ENCODE measurements at regions not wholly inside any gene's neighbourhood (a gene's known extent, or its start where the extent isn't known, plus 50 kb on each side); places are given as distances from the start of the nearest gene placed in this dataset.
A peak's percentile ranks its signal among the peaks of the same experiment; 100 is the strongest.

GRCh38 chr13:65149687-65150086, 2080.4 kb downstream of the PCDH9 start:
- Mint-ChIP-seq H3K4me1 (peaks cover 3 to 8% of the 10 kb centered on the region in 2 experiments; a peak in 2 of 4 replicates), H3K4me3 (no peak overlapping the region), H3K36me3 (ENCODE audit: insufficient read depth in 1 of 3, low read depth in 3 of 3) (no peaks in the 10 kb centered on the region; a peak in 1 of 7 replicates), H3K9me3 (no peaks in the 10 kb centered on the region; a peak in 2 of 5 replicates), H3K27me3 (ENCODE audit: low read depth) (no peaks in the 10 kb centered on the region), H3K27ac (no peak overlapping the region)
- Histone ChIP-seq H3K27ac (ENCODE audit: insufficient read length, low read depth, low read length) (no peak overlapping the region), H3K9ac (ENCODE audit: extremely low read depth, insufficient read length, low read length) (no peak overlapping the region), H3T11ph (ENCODE audit: low read length) (no peak overlapping the region), H2AFZ (ENCODE audit: low read length) (no peak overlapping the region), H3K79me1 (ENCODE audit: insufficient read depth, low read depth, low read length, poor library complexity, severe bottlenecking) (no peaks in the 10 kb centered on the region), H3K27me3 (ENCODE audit: insufficient read depth, low read length) (no peaks in the 10 kb centered on the region), H2BK20ac (ENCODE audit: low read depth, low read length, poor library complexity, severe bottlenecking) (no peak overlapping the region), H3K23ac (ENCODE audit: insufficient read length, low read depth, low read length) (no peak overlapping the region), H3K9me3 (ENCODE audit: control insufficient read depth, low read depth, low read length) (no peaks in the 10 kb centered on the region), H3K56ac (ENCODE audit: insufficient read length, low read depth, low read length) (no peak overlapping the region), H3K4me2 (ENCODE audit: insufficient read depth, insufficient read length, low read length) (no peak overlapping the region), H2BK5ac (ENCODE audit: insufficient read length, low read length) (no peak overlapping the region), H3K18ac (ENCODE audit: insufficient read length, low read depth, low read length) (no peak overlapping the region), H2AK5ac (ENCODE audit: insufficient read length, low read length) (no peak overlapping the region), H2BK15ac (ENCODE audit: low read depth, low read length) (no peak overlapping the region), H3K14ac (ENCODE audit: insufficient read depth, low read length) (no peak overlapping the region), H2BK120ac (ENCODE audit: low read depth, low read length, poor library complexity, severe bottlenecking) (no peak overlapping the region), H4K8ac (replicated peaks; ENCODE audit: insufficient read length, low read depth, low read length) (no peak overlapping the region), H4K91ac (ENCODE audit: insufficient read length, low read depth, low read length) (no peak overlapping the region), H3K79me2 (ENCODE audit: insufficient read depth, low read length) (no peaks in the 10 kb centered on the region), H3K4me1 (ENCODE audit: insufficient read depth, low read length) (no peaks in the 10 kb centered on the region), H2BK12ac (ENCODE audit: insufficient read length, low read depth, low read length) (no peak overlapping the region), H3K23me2 (ENCODE audit: insufficient read length, low read depth, low read length, poor library complexity, severe bottlenecking) (no peaks in the 10 kb centered on the region), H3K4ac (ENCODE audit: low read depth, low read length) (no peak overlapping the region), H4K20me1 (ENCODE audit: control insufficient read depth, insufficient read depth, insufficient read length) (no peaks in the 10 kb centered on the region), H4K5ac (ENCODE audit: insufficient read length, low read depth, low read length) (no peak overlapping the region)
- DNase-seq = peak; percentile 39
- WGBS (ENCODE audit: extremely low coverage, insufficient read length, low lambda C conversion rate) = no CpG with 5 or more reads among the region's 37 CpGs
- no peak for TF ChIP-seq CTCF (conservative IDR thresholded peaks at IDR 0.05)
